ENCODE measurements at regions not wholly inside any gene's neighbourhood (a gene's known extent, or its start where the extent isn't known, plus 50 kb on each side); places are given as distances from the start of the nearest gene placed in this dataset.

GRCh38 chr5:112630246-112631009 lies 107.3 kb upstream of the APC start:
- no peak for DNase-seq

GRCh38 chr5:112634166-112634565 lies 103.5 kb upstream of the APC start:
- DNase-seq = no peak

GRCh38 chr5:112634796-112635195 lies 102.9 kb upstream of the APC start:
- DNase-seq = no peak

GRCh38 chr5:112635276-112635675 lies 102.4 kb upstream of the APC start:
- no peak for DNase-seq

- no peak for DNase-seq
These were observed 101.6 kb upstream of the APC start for GRCh38 chr5:112635771-112636731.

- no peak for DNase-seq
These were observed 100.9 kb upstream of the APC start for GRCh38 chr5:112636751-112637150.

- DNase-seq = no peak
These were observed 100.3 kb upstream of the APC start for GRCh38 chr5:112637343-112637742.

GRCh38 chr5:112640546-112640945 lies 97.1 kb upstream of the APC start:
- DNase-seq = no peak

GRCh38 chr5:112641515-112642110 lies 96.1 kb upstream of the APC start:
- no peak for DNase-seq

- DNase-seq = no peak
These were observed 94.8 kb upstream of the APC start for GRCh38 chr5:112642885-112643284.

- DNase-seq = no peak
These were observed 94.2 kb upstream of the APC start for GRCh38 chr5:112643339-112643971.

GRCh38 chr5:112646139-112646936 lies 91.3 kb upstream of the APC start:
- DNase-seq = no peak

- no peak for DNase-seq
These were observed 90.3 kb upstream of the APC start for GRCh38 chr5:112647428-112647827.

GRCh38 chr5:112648264-112648663 lies 89.4 kb upstream of the APC start:
- DNase-seq = no peak

- DNase-seq = no peak
These were observed 87.8 kb upstream of the APC start for GRCh38 chr5:112649882-112650281.

- DNase-seq = no peak
These were observed 84.0 kb upstream of the APC start for GRCh38 chr5:112653638-112654205.

GRCh38 chr5:112655513-112655912 lies 82.2 kb upstream of the APC start:
- no peak for DNase-seq

GRCh38 chr5:112656451-112656850 lies 81.2 kb upstream of the APC start:
- no peak for DNase-seq

GRCh38 chr5:112657804-112658203 lies 79.9 kb upstream of the APC start:
- no peak for DNase-seq

- no peak for DNase-seq
These were observed 77.3 kb upstream of the APC start for GRCh38 chr5:112660359-112660758.

- no peak for DNase-seq
These were observed 74.5 kb upstream of the APC start for GRCh38 chr5:112663146-112663545.

GRCh38 chr5:112668016-112668415 lies 69.7 kb upstream of the APC start:
- DNase-seq = no peak
